ENCODE measurements at regions not wholly inside any gene's neighbourhood (a gene's known extent, or its start where the extent isn't known, plus 50 kb on each side); places are given as distances from the start of the nearest gene placed in this dataset.
"Not testable (repeated sequence)": the region's sequence is repeated elsewhere in the genome, so short reads cannot be mapped to it uniquely, and the experiment has no call there.

DNA sequence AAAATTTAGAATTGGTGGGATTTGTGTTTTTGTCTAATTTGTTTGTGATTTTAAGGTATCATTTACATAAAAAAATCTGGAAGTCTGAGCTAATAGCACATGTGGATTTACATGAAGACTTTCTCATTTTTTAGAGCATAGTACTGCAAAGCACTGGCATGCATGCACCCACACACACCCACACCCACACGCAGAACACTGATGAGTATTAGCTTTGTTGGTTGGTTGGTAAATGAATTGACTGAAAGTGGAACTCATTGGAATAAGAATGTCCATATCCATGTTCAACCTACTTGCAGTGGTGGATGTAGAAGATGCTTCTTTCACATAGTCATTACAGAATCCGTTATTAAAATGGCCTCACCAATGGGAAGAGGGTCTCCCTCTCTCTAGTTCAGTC lies 475.8 kb downstream of the PLCL1 start:
- Histone ChIP-seq H3K36me3 (ENCODE audit: control insufficient read depth in 3 of 3, insufficient read depth in 2 of 3, low read depth in 1 of 3, low read length in 3 of 3) (no peaks in the 10 kb centered on the region), H3K4me3 (ENCODE audit: low read depth in 1 of 3, low read length in 3 of 3) (no peak overlapping the region), H3K4me1 (ENCODE audit: control insufficient read depth in 3 of 3, insufficient read depth in 2 of 3, low read depth in 1 of 3, low read length in 2 of 3) (no peaks in the 10 kb centered on the region), H3K27me3 (ENCODE audit: control insufficient read depth in 3 of 3, insufficient read depth in 3 of 3, low read length in 3 of 3) (peaks cover 0 to 10% (median 4%) of the 10 kb centered on the region in 3 donors), H3K27ac (ENCODE audit: low read depth in 1 of 3, low read length in 2 of 3) (no peak overlapping the region), H3K9me3 (ENCODE audit: control insufficient read depth in 2 of 2, insufficient read depth in 1 of 2, low read depth in 1 of 2, low read length in 1 of 2) (peaks cover 0 to 3% of the 10 kb centered on the region in 2 donors)
- no peak for FAIRE-seq
- DNase-seq, result no peak
- 69 to 86% (median 74%) methylated on average over 2 of the region's 2 CpGs for WGBS, 3 donors

DNA sequence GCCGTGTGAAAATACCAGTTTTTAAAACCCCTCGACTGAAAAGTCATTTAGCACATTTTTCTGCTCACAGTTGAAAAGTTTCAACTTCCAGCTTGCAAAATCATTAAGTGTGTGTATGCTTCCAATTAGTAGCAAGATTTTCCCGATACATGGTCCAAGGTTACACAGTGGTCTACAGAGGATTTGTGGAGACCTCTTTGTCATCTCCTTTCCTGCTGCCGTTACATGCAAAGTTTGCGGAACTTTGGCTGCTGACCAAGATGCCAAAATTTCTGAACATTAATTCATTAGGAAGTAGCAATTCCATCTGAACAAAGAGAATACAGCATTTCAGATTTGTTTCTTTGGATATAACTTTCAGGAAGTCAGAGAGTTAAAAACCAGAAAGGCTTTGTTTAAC lies 474.6 kb downstream of the PLCL1 start:
- Histone ChIP-seq H3K36me3 (ENCODE audit: control insufficient read depth in 3 of 3, insufficient read depth in 2 of 3, low read depth in 1 of 3, low read length in 3 of 3) (no peaks in the 10 kb centered on the region), H3K4me1 (ENCODE audit: control insufficient read depth in 3 of 3, insufficient read depth in 2 of 3, low read depth in 1 of 3, low read length in 2 of 3) (no peaks in the 10 kb centered on the region), H3K9me3 (ENCODE audit: control insufficient read depth in 2 of 2, insufficient read depth in 1 of 2, low read depth in 1 of 2, low read length in 1 of 2) (peaks cover 0 to 3% of the 10 kb centered on the region in 2 donors), H3K4me3 (ENCODE audit: low read depth in 1 of 3, low read length in 3 of 3) (no peak overlapping the region), H3K27me3 (ENCODE audit: control insufficient read depth in 3 of 3, insufficient read depth in 3 of 3, low read length in 3 of 3) (peaks cover 0 to 5% (median 4%) of the 10 kb centered on the region in 3 donors), H3K27ac (ENCODE audit: low read depth in 1 of 3, low read length in 2 of 3) (no peak overlapping the region)
- DNase-seq, result no peak
- FAIRE-seq, result no peak
- WGBS, 3 donors, result 60 to 85% (median 69%) methylated on average over 5 of the region's 5 CpGs

DNA sequence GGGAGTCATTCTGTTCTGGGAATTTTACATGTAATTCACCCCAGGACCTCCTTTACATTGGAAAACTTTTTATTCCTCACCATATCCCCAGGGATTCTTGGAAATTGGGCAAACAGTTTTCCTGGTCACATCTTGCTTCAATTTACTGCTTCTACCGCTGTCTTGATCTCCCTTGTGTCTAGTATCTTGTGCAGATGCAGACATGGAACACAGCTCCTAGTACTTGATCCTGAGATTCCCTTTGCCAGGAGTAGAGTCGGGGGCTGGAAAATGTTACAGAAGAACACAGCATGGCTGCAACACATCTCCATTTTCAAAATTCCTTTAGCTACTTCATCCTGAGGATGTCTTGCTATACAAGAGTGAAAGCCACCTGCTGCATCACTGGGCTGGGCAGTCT lies 472.8 kb downstream of the PLCL1 start:
- no peak overlapping the region for H3K4me3 ChIP-seq (ENCODE audit: low read depth in 1 of 3, low read length in 3 of 3)
- H3K27ac ChIP-seq (ENCODE audit: low read depth in 1 of 3, low read length in 2 of 3), result no peak overlapping the region
- WGBS, 3 donors, result 82 to 92% (median 89%) methylated on average over 2 of the region's 2 CpGs
- H3K36me3 ChIP-seq (ENCODE audit: control insufficient read depth in 3 of 3, insufficient read depth in 2 of 3, low read depth in 1 of 3, low read length in 3 of 3), result no peaks in the 10 kb centered on the region
- no peaks in the 10 kb centered on the region for H3K4me1 ChIP-seq (ENCODE audit: control insufficient read depth in 3 of 3, insufficient read depth in 2 of 3, low read depth in 1 of 3, low read length in 2 of 3)
- FAIRE-seq, result no peak
- no peak for DNase-seq
- peaks cover 0 to 3% of the 10 kb centered on the region in 2 donors for H3K9me3 ChIP-seq (ENCODE audit: control insufficient read depth in 2 of 2, insufficient read depth in 1 of 2, low read depth in 1 of 2, low read length in 1 of 2)
- peaks cover 0 to 4% (median 2%) of the 10 kb centered on the region in 3 donors for H3K27me3 ChIP-seq (ENCODE audit: control insufficient read depth in 3 of 3, insufficient read depth in 3 of 3, low read length in 3 of 3)

DNA sequence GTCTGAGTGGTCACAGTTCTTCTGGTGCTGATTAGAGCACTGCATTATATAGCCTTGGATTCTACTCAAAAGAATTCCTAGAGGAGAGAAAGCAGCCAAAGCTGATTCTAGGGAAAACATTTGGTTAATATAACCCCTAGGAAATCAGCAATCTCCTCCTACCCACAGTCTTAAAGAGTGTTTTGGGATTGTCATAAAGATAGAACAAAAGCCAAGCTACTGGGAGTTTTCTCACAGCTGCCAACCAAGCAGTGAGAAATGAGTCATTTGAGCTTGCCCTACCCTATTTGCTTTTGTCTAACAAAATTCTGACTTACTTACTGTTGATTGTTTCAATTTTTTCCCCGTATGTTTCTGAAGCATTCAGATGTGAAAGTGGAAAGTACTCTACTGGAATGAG lies 469.3 kb downstream of the PLCL1 start:
- Histone ChIP-seq H3K9me3 (ENCODE audit: control insufficient read depth in 2 of 2, insufficient read depth in 1 of 2, low read depth in 1 of 2, low read length in 1 of 2) (no peaks in the 10 kb centered on the region), H3K27me3 (ENCODE audit: control insufficient read depth in 3 of 3, insufficient read depth in 3 of 3, low read length in 3 of 3) (no peaks in the 10 kb centered on the region), H3K36me3 (ENCODE audit: control insufficient read depth in 3 of 3, insufficient read depth in 2 of 3, low read depth in 1 of 3, low read length in 3 of 3) (no peaks in the 10 kb centered on the region), H3K4me3 (ENCODE audit: low read depth in 1 of 3, low read length in 3 of 3) (no peak overlapping the region), H3K27ac (ENCODE audit: low read depth in 1 of 3, low read length in 2 of 3) (no peak overlapping the region), H3K4me1 (ENCODE audit: control insufficient read depth in 3 of 3, insufficient read depth in 2 of 3, low read depth in 1 of 3, low read length in 2 of 3) (no peaks in the 10 kb centered on the region)
- 30 to 38% (median 36%) methylated on average over 1 of the region's 1 CpG for WGBS, 3 donors
- FAIRE-seq, result no peak
- no peak for DNase-seq

DNA sequence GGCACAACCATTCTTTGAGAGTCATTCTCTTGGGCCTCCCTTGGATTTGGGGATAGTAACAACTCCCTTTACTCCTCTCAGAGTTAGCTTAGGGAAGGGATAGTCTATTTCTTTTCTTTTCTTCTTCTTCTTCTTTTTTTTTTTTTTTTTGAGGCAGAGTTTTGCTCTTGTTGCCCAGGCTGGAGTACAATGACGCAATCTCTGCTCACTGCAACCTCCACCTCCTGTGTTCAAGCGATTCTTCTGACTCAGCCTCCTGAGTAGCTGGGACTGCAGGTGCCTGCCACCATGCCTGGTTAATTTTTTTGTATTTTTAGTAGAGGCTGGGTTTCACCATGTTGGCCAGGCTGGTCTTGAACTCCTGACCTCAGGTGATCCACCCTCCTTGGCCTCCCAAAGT lies 465.8 kb downstream of the PLCL1 start:
- 74 to 89% (median 88%) methylated on average over 2 of the region's 2 CpGs for WGBS, 3 donors
- not testable (repeated sequence) for H3K4me1 ChIP-seq (ENCODE audit: control insufficient read depth in 3 of 3, insufficient read depth in 2 of 3, low read depth in 1 of 3, low read length in 2 of 3); H3K27ac ChIP-seq (ENCODE audit: low read depth in 1 of 3, low read length in 2 of 3); H3K4me3 ChIP-seq (ENCODE audit: low read depth in 1 of 3, low read length in 3 of 3); FAIRE-seq; H3K36me3 ChIP-seq (ENCODE audit: control insufficient read depth in 3 of 3, insufficient read depth in 2 of 3, low read depth in 1 of 3, low read length in 3 of 3); DNase-seq; H3K9me3 ChIP-seq (ENCODE audit: control insufficient read depth in 2 of 2, insufficient read depth in 1 of 2, low read depth in 1 of 2, low read length in 1 of 2); H3K27me3 ChIP-seq (ENCODE audit: control insufficient read depth in 3 of 3, insufficient read depth in 3 of 3, low read length in 3 of 3)

DNA sequence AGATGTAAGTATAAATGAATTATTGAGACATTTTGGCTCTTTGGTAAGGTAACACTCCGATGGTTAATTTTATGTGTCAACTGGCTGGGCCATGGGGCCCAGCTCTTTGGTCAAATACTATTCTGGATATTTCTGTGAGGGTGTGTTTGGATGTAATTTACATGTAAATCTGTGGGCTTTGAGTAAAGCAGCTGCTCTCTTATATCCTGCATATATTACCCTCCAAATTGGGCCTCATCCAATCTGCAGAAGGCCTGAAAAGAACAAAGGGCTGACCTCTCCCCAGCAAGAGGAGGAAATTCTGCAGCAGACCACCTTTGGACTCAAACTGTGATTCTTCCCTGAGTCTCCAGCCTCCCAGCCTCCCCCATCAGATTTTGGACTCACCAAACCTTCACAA lies 464.1 kb downstream of the PLCL1 start:
- no peak for FAIRE-seq

DNA sequence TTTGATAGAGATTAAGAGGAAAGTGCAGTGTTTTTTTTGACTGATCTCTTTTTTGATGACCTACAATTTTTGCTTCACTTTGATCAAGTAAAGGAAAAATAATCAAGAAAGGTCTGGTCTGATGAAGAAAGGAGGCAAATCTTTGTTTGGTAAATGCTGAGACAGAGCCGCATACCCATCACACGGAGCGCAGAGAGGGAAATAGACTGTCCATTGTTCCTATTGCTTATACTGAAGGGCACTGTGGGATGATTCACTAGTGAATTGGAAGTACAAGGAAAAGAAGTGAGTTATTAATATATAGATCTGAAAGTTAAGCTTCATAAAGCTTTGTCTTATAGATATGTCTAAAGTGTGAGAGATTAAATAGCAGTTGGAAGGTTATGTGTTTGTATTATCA lies 455.1 kb downstream of the PLCL1 start:
- Histone ChIP-seq H3K36me3 (ENCODE audit: control insufficient read depth in 3 of 3, insufficient read depth in 2 of 3, low read depth in 1 of 3, low read length in 3 of 3) (no peaks in the 10 kb centered on the region), H3K27me3 (ENCODE audit: control insufficient read depth in 3 of 3, insufficient read depth in 3 of 3, low read length in 3 of 3) (peaks cover 0 to under 1% (median 0%) of the 10 kb centered on the region in 3 donors), H3K4me1 (ENCODE audit: control insufficient read depth in 3 of 3, insufficient read depth in 2 of 3, low read depth in 1 of 3, low read length in 2 of 3) (no peaks in the 10 kb centered on the region), H3K4me3 (ENCODE audit: low read depth in 1 of 3, low read length in 3 of 3) (no peak overlapping the region), H3K9me3 (ENCODE audit: control insufficient read depth in 2 of 2, insufficient read depth in 1 of 2, low read depth in 1 of 2, low read length in 1 of 2) (no peaks in the 10 kb centered on the region), H3K27ac (ENCODE audit: low read depth in 1 of 3, low read length in 2 of 3) (no peak overlapping the region)
- FAIRE-seq (no peak), DNase-seq (no peak)
- 91 to 99% (median 96%) methylated on average over 3 of the region's 3 CpGs for WGBS, 3 donors

More for the DNA sequence above, 464.1 kb downstream of the PLCL1 start:
- Histone ChIP-seq H3K27me3 (ENCODE audit: control insufficient read depth in 3 of 3, insufficient read depth in 3 of 3, low read length in 3 of 3) (no peaks in the 10 kb centered on the region), H3K36me3 (ENCODE audit: control insufficient read depth in 3 of 3, insufficient read depth in 2 of 3, low read depth in 1 of 3, low read length in 3 of 3) (no peaks in the 10 kb centered on the region), H3K27ac (ENCODE audit: low read depth in 1 of 3, low read length in 2 of 3) (no peak overlapping the region), H3K4me3 (ENCODE audit: low read depth in 1 of 3, low read length in 3 of 3) (no peak overlapping the region), H3K9me3 (ENCODE audit: control insufficient read depth in 2 of 2, insufficient read depth in 1 of 2, low read depth in 1 of 2, low read length in 1 of 2) (no peaks in the 10 kb centered on the region), H3K4me1 (ENCODE audit: control insufficient read depth in 3 of 3, insufficient read depth in 2 of 3, low read depth in 1 of 3, low read length in 2 of 3) (no peaks in the 10 kb centered on the region)
- WGBS, 3 donors, result 83 to 96% (median 92%) methylated on average over 1 of the region's 1 CpG
- DNase-seq, result no peak

DNA sequence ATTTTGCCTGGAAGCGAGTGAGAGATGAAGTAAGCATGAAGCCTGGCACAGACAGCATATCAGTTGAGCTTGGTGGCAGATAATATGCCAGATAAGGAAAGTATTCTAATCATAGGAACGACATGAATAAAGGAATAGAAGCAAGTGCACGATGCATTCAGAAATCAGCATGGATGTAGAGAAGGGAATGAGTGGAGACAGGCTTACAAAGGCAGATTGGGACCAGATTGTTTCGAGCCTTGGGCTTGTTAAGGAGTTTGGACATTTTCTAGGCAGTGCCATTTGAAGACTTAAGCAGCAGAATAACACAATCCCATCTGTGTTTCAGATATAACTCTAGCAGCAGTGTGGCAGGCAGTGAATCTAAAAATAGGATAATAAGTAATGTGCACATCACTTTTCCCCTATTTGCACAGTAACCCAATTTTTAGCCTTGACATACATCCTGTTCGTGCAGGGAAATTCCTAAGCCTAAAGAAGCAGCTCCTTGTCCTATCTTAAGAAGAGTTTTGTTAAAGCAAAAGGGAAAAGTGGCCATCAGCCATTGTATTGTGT lies 450.2 kb downstream of the PLCL1 start:
- FAIRE-seq, result no peak
- 61 to 67% (median 67%) methylated on average over 5 of the region's 5 CpGs for WGBS, 3 donors

DNA sequence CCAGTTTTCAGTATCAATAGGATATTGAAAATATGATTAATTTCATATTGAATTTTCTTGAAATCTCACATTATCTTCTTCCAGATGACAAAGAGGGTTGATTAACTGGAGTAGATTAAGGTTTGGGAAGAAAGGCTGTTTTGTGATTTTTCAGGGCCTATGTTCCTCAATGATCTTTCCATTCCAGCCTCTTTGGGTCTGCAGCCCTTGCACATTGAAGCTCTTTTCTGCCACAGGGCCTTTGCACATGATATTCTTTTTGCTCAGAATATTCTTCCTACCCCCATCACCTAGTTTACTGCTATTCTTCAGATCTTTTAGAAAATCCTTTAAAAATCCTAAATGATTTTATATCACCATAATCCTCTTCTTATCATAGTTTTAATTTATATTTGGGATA lies 449.6 kb downstream of the PLCL1 start:
- FAIRE-seq (no peak), DNase-seq (no peak)
- H3K36me3 ChIP-seq (ENCODE audit: control insufficient read depth in 3 of 3, insufficient read depth in 2 of 3, low read depth in 1 of 3, low read length in 3 of 3), result no peaks in the 10 kb centered on the region
- H3K4me1 ChIP-seq (ENCODE audit: control insufficient read depth in 3 of 3, insufficient read depth in 2 of 3, low read depth in 1 of 3, low read length in 2 of 3), result no peaks in the 10 kb centered on the region
- H3K27ac ChIP-seq (ENCODE audit: low read depth in 1 of 3, low read length in 2 of 3), result no peak overlapping the region
- H3K27me3 ChIP-seq (ENCODE audit: control insufficient read depth in 3 of 3, insufficient read depth in 3 of 3, low read length in 3 of 3), result peaks cover 0 to 5% (median 0%) of the 10 kb centered on the region in 3 donors
- no peak overlapping the region for H3K4me3 ChIP-seq (ENCODE audit: low read depth in 1 of 3, low read length in 3 of 3)
- H3K9me3 ChIP-seq (ENCODE audit: control insufficient read depth in 2 of 2, insufficient read depth in 1 of 2, low read depth in 1 of 2, low read length in 1 of 2), result no peaks in the 10 kb centered on the region

More for the DNA sequence above, 450.2 kb downstream of the PLCL1 start:
- no peak for DNase-seq
- Histone ChIP-seq H3K4me1 (ENCODE audit: control insufficient read depth in 3 of 3, insufficient read depth in 2 of 3, low read depth in 1 of 3, low read length in 2 of 3) (no peaks in the 10 kb centered on the region), H3K36me3 (ENCODE audit: control insufficient read depth in 3 of 3, insufficient read depth in 2 of 3, low read depth in 1 of 3, low read length in 3 of 3) (no peaks in the 10 kb centered on the region), H3K27ac (ENCODE audit: low read depth in 1 of 3, low read length in 2 of 3) (no peak overlapping the region), H3K4me3 (ENCODE audit: low read depth in 1 of 3, low read length in 3 of 3) (no peak overlapping the region), H3K9me3 (ENCODE audit: control insufficient read depth in 2 of 2, insufficient read depth in 1 of 2, low read depth in 1 of 2, low read length in 1 of 2) (no peaks in the 10 kb centered on the region), H3K27me3 (ENCODE audit: control insufficient read depth in 3 of 3, insufficient read depth in 3 of 3, low read length in 3 of 3) (peaks cover 0 to 5% (median 0%) of the 10 kb centered on the region in 3 donors)

All from small intestine (tissue), 7 donors.